ENCODE measurements at regions not wholly inside any gene's neighbourhood (a gene's known extent, or its start where the extent isn't known, plus 50 kb on each side); places are given as distances from the start of the nearest gene placed in this dataset.

DNA sequence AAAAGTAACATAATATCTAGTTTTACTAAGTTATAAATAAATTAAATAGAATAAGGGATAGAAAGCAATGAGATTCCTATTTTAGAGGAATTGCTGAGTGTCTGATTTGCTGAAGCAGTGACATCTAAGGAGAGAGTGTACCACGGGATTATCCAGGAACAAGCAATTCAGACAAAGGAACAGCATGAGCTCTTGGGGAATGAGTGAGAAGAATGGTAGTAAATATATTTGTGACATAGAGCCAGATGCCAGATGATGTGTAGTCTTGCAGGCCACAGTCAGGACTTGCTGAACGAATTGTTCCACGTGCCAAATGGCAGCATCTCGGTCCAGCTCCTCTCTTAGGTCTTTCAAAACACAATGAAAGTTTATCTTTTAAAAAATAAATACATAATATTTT lies 339.2 kb downstream of the TENT5A start:
- no peaks in the 10 kb centered on the region for H3K4me1 Mint-ChIP-seq (ENCODE audit: insufficient read depth, unreplicated experiment)
- CTCF ChIA-PET, result no interaction called here
- H3K9me3 Mint-ChIP-seq (ENCODE audit: unreplicated experiment), result peaks cover 1% of the 10 kb centered on the region
- no peak overlapping the region for H3K27ac Mint-ChIP-seq (ENCODE audit: low read depth, unreplicated experiment)
- POLR2A ChIA-PET, result no interaction called here
- TF ChIP-seq, protein P1, sequence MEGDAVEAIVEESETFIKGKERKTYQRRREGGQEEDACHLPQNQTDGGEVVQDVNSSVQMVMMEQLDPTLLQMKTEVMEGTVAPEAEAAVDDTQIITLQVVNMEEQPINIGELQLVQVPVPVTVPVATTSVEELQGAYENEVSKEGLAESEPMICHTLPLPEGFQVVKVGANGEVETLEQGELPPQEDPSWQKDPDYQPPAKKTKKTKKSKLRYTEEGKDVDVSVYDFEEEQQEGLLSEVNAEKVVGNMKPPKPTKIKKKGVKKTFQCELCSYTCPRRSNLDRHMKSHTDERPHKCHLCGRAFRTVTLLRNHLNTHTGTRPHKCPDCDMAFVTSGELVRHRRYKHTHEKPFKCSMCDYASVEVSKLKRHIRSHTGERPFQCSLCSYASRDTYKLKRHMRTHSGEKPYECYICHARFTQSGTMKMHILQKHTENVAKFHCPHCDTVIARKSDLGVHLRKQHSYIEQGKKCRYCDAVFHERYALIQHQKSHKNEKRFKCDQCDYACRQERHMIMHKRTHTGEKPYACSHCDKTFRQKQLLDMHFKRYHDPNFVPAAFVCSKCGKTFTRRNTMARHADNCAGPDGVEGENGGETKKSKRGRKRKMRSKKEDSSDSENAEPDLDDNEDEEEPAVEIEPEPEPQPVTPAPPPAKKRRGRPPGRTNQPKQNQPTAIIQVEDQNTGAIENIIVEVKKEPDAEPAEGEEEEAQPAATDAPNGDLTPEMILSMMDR (IDR thresholded peaks at IDR 0.05; ENCODE audit: unreplicated experiment), result no peak
- no TSS peak for BruUV-seq (replicated peaks)
- intact Hi-C loops (cut with micrococcal nuclease), result no loop called here
- H3K27me3 Mint-ChIP-seq (ENCODE audit: insufficient read depth, unreplicated experiment), result no peaks in the 10 kb centered on the region
- H3K36me3 Mint-ChIP-seq (ENCODE audit: insufficient read depth, unreplicated experiment), result no peaks in the 10 kb centered on the region
- no peak for DNase-seq (ENCODE audit: unreplicated experiment)
- H3K4me3 Mint-ChIP-seq (ENCODE audit: unreplicated experiment), result no peak overlapping the region

DNA sequence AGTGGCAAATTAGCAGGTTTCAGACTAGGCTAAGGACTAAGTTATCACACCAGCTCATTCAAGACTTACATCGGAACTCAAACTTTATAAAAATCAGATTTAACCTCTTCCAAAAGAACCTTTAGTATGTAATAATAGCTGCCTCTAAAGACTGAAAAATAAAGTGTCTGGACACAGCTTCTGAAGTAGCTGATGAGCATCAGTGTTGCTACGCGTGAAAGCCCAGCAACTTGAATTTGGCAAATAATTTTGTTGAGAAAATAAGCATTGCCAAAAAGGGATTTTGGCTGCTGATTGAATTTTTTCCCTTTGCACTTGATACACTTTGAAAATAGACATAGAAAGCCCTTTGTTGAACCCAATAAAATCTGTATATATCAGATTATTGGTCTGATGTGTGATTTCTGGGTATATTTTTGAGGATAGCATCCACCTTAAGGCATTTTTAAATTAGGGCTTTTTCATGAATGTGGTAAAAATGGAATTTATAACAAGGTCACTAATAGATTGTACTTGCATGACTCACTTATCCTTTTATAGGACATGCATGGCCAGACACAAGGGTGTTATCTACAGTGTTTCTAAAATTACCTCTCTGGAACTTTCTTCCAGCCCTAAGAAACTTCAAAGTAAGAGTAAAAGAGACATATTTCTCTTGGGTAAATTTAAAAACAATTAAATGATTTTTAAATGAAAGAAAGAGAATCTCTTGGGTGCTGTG lies 350.4 kb downstream of the TENT5A start:
- no peak for DNase-seq (ENCODE audit: unreplicated experiment)
- TF ChIP-seq, protein P1 (IDR thresholded peaks at IDR 0.05; ENCODE audit: unreplicated experiment), result no peak
- Mint-ChIP-seq H3K27me3 (ENCODE audit: insufficient read depth, unreplicated experiment) (no peaks in the 10 kb centered on the region), H3K4me3 (ENCODE audit: unreplicated experiment) (no peak overlapping the region), H3K9me3 (ENCODE audit: unreplicated experiment) (no peaks in the 10 kb centered on the region), H3K27ac (ENCODE audit: low read depth, unreplicated experiment) (no peak overlapping the region), H3K36me3 (ENCODE audit: insufficient read depth, unreplicated experiment) (no peaks in the 10 kb centered on the region), H3K4me1 (ENCODE audit: insufficient read depth, unreplicated experiment) (no peaks in the 10 kb centered on the region)
- CTCF ChIA-PET, result interaction anchor here (0.7 kb wide), 1 partner anchor 326 kb away, joined by 3 read pairs; no protein-coding TSS in a partner anchor
- BruUV-seq (replicated peaks), result no TSS peak
- POLR2A ChIA-PET, result no interaction called here
- intact Hi-C loops (cut with micrococcal nuclease), result no loop called here

DNA sequence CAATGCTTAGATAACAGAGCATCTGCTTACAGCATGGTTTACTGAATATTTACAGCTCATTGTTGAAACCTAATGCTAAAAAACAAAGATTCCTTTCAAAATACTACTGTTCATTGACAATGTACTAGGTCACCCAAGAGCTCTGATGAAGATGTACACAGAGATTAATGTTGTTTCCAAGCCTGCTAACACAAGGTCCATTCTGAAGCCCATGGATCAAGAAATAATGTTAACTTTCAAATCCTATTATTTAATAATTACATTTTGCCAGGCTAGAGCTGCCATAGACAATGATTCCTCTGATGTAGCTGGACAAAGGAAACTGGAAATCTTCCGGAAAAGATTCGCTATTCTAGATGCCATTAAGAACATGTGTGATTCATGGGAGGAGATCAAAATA lies 355.6 kb downstream of the TENT5A start:
- H3K9me3 Mint-ChIP-seq (ENCODE audit: unreplicated experiment), result peaks cover under 1% of the 10 kb centered on the region
- TF ChIP-seq, protein P1 (IDR thresholded peaks at IDR 0.05; ENCODE audit: unreplicated experiment), result no peak
- intact Hi-C loops (cut with micrococcal nuclease), result no loop called here
- H3K36me3 Mint-ChIP-seq (ENCODE audit: insufficient read depth, unreplicated experiment), result no peaks in the 10 kb centered on the region
- H3K4me1 Mint-ChIP-seq (ENCODE audit: insufficient read depth, unreplicated experiment), result no peaks in the 10 kb centered on the region
- CTCF ChIA-PET, result no interaction called here
- no peaks in the 10 kb centered on the region for H3K27me3 Mint-ChIP-seq (ENCODE audit: insufficient read depth, unreplicated experiment)
- BruUV-seq (replicated peaks), result no TSS peak
- POLR2A ChIA-PET, result no interaction called here
- DNase-seq (ENCODE audit: unreplicated experiment), result no peak
- no peak overlapping the region for H3K4me3 Mint-ChIP-seq (ENCODE audit: unreplicated experiment)
- H3K27ac Mint-ChIP-seq (ENCODE audit: low read depth, unreplicated experiment), result no peak overlapping the region

DNA sequence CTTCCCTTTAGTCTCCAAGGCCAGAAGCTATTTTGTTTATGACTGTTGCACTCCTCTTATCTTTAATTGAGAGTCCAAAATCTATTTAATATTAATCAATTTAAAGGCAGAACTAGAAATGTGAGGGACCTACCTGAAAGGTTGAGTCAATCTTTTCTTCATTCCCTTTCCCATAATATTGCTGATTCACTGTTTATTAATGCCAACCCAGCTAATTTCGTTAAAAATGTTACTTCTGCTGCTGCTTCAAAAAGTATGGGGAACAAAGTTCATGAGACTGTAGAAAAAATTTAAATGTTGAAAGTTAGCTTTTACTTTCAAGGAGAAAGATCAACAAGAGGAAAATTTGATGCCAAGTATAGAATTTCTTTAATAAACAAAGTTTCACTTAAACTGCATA lies 365.3 kb downstream of the TENT5A start:
- H3K9me3 Mint-ChIP-seq (ENCODE audit: unreplicated experiment), result peaks cover 16% of the 10 kb centered on the region
- no TSS peak for BruUV-seq (replicated peaks)
- H3K4me1 Mint-ChIP-seq (ENCODE audit: insufficient read depth, unreplicated experiment), result no peaks in the 10 kb centered on the region
- no peaks in the 10 kb centered on the region for H3K36me3 Mint-ChIP-seq (ENCODE audit: insufficient read depth, unreplicated experiment)
- TF ChIP-seq, protein P1 (IDR thresholded peaks at IDR 0.05; ENCODE audit: unreplicated experiment), result no peak
- H3K27ac Mint-ChIP-seq (ENCODE audit: low read depth, unreplicated experiment), result no peak overlapping the region
- intact Hi-C loops (cut with micrococcal nuclease), result no loop called here
- ChIA-PET CTCF (no interaction called here), POLR2A (no interaction called here)
- no peak for DNase-seq (ENCODE audit: unreplicated experiment)
- no peak overlapping the region for H3K4me3 Mint-ChIP-seq (ENCODE audit: unreplicated experiment)
- H3K27me3 Mint-ChIP-seq (ENCODE audit: insufficient read depth, unreplicated experiment), result no peaks in the 10 kb centered on the region

All from MCF 10A (cell line).